Liver (tissue), 7 donors: ENCODE measurements at regions not wholly inside any gene's neighbourhood (a gene's known extent, or its start where the extent isn't known, plus 50 kb on each side); places are given as distances from the start of the nearest gene placed in this dataset.

Experiments
- DNase-seq: peaks from one replicate; pipeline ENCODE4 v3.0.0-alpha.2; 2017; ENCODE audit warnings: low spot score
- H3K27ac ChIP-seq, 2 donors: one replicate each; pipeline ENCODE4 v1.7.0; 2013; ENCODE audit warnings: inconsistent platforms in 2 of 2, low read length in 2 of 2, control low read depth in 1 of 2, low read depth in 1 of 2, mild to moderate bottlenecking in 1 of 2
- H3K27me3 ChIP-seq, 4 donors: one replicate each; pipeline versions ENCODE4 v1.6.1 to v1.7.0; 2013; ENCODE audit warnings: low read length in 3 of 4, inconsistent platforms in 1 of 4, mild to moderate bottlenecking in 1 of 4, moderate library complexity in 1 of 4; ENCODE audit not compliant: control insufficient read depth in 4 of 4, insufficient read depth in 4 of 4
- H3K36me3 ChIP-seq, 4 donors: one replicate each; pipeline versions ENCODE4 v1.6.1 to v1.7.0; 2013; ENCODE audit warnings: low read length in 3 of 4, mild to moderate bottlenecking in 3 of 4, low read depth in 1 of 4, moderate library complexity in 1 of 4; ENCODE audit not compliant: control insufficient read depth in 4 of 4, insufficient read depth in 3 of 4
- H3K4me1 ChIP-seq, 4 donors: one replicate each; pipeline versions ENCODE4 v1.6.1 to v1.7.0; 2013; ENCODE audit warnings: low read length in 3 of 4, mild to moderate bottlenecking in 3 of 4, moderate library complexity in 1 of 4; ENCODE audit not compliant: control insufficient read depth in 4 of 4, insufficient read depth in 4 of 4
- H3K4me3 ChIP-seq, 3 donors: one replicate each; pipeline versions ENCODE4 v1.6.1 to v1.7.0; 2013; ENCODE audit warnings: low read length in 3 of 3, control low read depth in 1 of 3, low read depth in 1 of 3, mild to moderate bottlenecking in 1 of 3
- H3K9ac ChIP-seq, 2 donors: one replicate each; pipeline ENCODE4 v1.7.0; 2013; ENCODE audit warnings: low read length in 2 of 2, mild to moderate bottlenecking in 2 of 2, moderate library complexity in 2 of 2, control low read depth in 1 of 2, low read depth in 1 of 2
- H3K9me3 ChIP-seq, 4 donors: one replicate each; pipeline versions ENCODE4 v1.6.1 to v1.7.0; 2013; ENCODE audit warnings: low read length in 3 of 4; ENCODE audit not compliant: control insufficient read depth in 4 of 4
- EGR1 ChIP-seq, 2 donors: IDR thresholded peaks; 2 replicates each; pipeline ENCODE4 v1.6.1; 2016 to 2018; ENCODE audit warnings: antibody characterized with exemption in 2 of 2, low read depth in 2 of 2
- FOXA1 ChIP-seq: IDR thresholded peaks from 2 replicates; pipeline ENCODE4 v1.6.1; 2016; ENCODE audit warnings: antibody characterized with exemption
- FOXA2 ChIP-seq: IDR thresholded peaks from 2 replicates; pipeline ENCODE4 v1.6.1; 2016; ENCODE audit warnings: antibody characterized with exemption
- GABPA ChIP-seq, 2 donors: IDR thresholded peaks in 1 of 2; conservative IDR thresholded peaks in 1 of 2; 2 replicates each; pipeline ENCODE4 v1.6.1; 2016; ENCODE audit warnings: antibody characterized with exemption in 2 of 2, mild to moderate bottlenecking in 1 of 2, moderate library complexity in 1 of 2
- HNF4A ChIP-seq, 2 donors: conservative IDR thresholded peaks; 2 replicates each; pipeline ENCODE4 v1.6.1; 2016; ENCODE audit warnings: antibody characterized with exemption in 2 of 2, mild to moderate bottlenecking in 2 of 2
- HNF4G ChIP-seq: IDR thresholded peaks from 2 replicates; pipeline ENCODE4 v1.6.1; 2016; ENCODE audit warnings: antibody characterized with exemption
- JUND ChIP-seq, 2 donors: IDR thresholded peaks; 2 replicates each; pipeline ENCODE4 v1.6.1; 2016; ENCODE audit warnings: antibody characterized with exemption in 2 of 2
- NR2F2 ChIP-seq: IDR thresholded peaks from 2 replicates; pipeline ENCODE4 v1.6.1; 2016; ENCODE audit warnings: antibody characterized with exemption
- RAD21 ChIP-seq, 2 donors: IDR thresholded peaks; 2 replicates each; pipeline ENCODE4 v1.6.1; 2016; ENCODE audit warnings: antibody characterized with exemption in 2 of 2, mild to moderate bottlenecking in 2 of 2
- RXRA ChIP-seq, 2 donors: IDR thresholded peaks; 2 replicates each; pipeline ENCODE4 v1.6.1; 2017 to 2018; ENCODE audit warnings: antibody characterized with exemption in 2 of 2, mild to moderate bottlenecking in 1 of 2
- SP1 ChIP-seq: IDR thresholded peaks from 2 replicates; pipeline ENCODE4 v1.6.1; 2018; ENCODE audit warnings: antibody characterized with exemption, mild to moderate bottlenecking
- TAF1 ChIP-seq: conservative IDR thresholded peaks from 2 replicates; pipeline ENCODE4 v1.6.1; 2016; ENCODE audit warnings: antibody characterized with exemption, mild to moderate bottlenecking
- YY1 ChIP-seq: IDR thresholded peaks from 2 replicates; pipeline ENCODE4 v1.6.1; 2016; ENCODE audit warnings: antibody characterized with exemption, mild to moderate bottlenecking
- WGBS: extraction: QIAGEN DNeasy Blood & Tissue Kit; methylation state at CpG from one replicate; pipeline ENCODE4 v1.1.7; 2013; 5-methylcytosine and 5-hydroxymethylcytosine counted together
- TF ChIP-seq, protein P1 (sequence below): IDR thresholded peaks from 2 replicates; pipeline ENCODE4 v1.6.1; 2016; ENCODE audit warnings: antibody characterized with exemption, mild to moderate bottlenecking
- TF ChIP-seq, protein P2 (sequence below): IDR thresholded peaks from 2 replicates; pipeline ENCODE4 v1.6.1; 2016; ENCODE audit warnings: antibody characterized with exemption
- TF ChIP-seq, protein P3 (sequence below): IDR thresholded peaks from 2 replicates; pipeline ENCODE4 v1.6.1; 2016; ENCODE audit warnings: antibody characterized with exemption
- donor health status: healthy.
- donor health status: healthy.
- donor health status: healthy.
- donor health status: healthy.

DNA sequence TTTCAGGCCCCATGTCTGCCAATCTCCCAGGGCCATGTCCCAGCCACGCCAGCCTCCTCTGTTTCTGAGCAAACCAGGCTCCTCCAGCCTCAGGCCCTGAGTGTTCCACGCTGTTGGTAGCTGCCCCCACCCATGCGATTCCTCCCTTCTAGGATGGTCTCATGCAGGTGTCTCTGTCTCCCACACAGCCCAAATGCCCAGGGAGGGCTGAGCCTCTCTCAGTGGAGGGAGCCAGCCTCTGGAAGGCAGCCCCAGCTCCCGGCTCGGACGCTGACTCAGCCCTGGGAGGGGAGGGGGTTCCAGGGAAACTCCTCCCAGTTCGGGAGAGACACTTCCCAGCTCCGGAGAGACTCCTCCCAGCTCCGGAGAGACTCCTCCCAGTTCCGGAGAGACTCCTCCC lies 122.9 kb upstream of the AFDN start:
- 92% methylated on average over 10 of the region's 10 CpGs for WGBS
- no peak for DNase-seq

DNA sequence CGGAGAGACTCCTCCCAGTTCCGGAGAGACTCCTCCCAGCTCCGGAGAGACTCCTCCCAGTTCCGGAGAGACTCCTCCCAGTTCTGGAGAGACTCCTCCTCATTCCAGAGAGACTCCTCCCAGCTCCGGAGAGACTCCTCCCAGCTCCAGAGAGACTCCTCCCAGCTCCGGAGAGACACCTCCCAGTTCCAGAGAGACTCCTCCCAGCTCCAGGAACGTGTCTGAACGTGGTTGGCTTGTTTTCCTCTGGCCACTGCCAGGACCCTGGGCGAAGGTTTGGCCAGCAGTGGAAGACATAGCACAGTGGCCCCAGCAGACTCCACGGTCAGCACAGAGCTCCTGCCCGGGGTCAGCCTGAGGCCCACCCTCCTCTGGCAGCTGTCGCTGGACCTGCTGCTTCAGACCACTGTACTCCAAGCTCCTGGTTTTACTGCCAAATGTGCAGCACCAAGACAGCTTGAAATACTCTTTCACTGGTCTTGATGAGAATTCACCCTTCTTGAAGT lies 122.3 kb upstream of the AFDN start:
- WGBS, result 78% methylated on average over 12 of the region's 12 CpGs
- H3K9ac ChIP-seq, result no peak overlapping the region
- no peak overlapping the region for H3K27ac ChIP-seq
- no peaks in the 10 kb centered on the region for H3K9me3 ChIP-seq
- no peaks in the 10 kb centered on the region for H3K36me3 ChIP-seq
- TF ChIP-seq, protein P1, sequence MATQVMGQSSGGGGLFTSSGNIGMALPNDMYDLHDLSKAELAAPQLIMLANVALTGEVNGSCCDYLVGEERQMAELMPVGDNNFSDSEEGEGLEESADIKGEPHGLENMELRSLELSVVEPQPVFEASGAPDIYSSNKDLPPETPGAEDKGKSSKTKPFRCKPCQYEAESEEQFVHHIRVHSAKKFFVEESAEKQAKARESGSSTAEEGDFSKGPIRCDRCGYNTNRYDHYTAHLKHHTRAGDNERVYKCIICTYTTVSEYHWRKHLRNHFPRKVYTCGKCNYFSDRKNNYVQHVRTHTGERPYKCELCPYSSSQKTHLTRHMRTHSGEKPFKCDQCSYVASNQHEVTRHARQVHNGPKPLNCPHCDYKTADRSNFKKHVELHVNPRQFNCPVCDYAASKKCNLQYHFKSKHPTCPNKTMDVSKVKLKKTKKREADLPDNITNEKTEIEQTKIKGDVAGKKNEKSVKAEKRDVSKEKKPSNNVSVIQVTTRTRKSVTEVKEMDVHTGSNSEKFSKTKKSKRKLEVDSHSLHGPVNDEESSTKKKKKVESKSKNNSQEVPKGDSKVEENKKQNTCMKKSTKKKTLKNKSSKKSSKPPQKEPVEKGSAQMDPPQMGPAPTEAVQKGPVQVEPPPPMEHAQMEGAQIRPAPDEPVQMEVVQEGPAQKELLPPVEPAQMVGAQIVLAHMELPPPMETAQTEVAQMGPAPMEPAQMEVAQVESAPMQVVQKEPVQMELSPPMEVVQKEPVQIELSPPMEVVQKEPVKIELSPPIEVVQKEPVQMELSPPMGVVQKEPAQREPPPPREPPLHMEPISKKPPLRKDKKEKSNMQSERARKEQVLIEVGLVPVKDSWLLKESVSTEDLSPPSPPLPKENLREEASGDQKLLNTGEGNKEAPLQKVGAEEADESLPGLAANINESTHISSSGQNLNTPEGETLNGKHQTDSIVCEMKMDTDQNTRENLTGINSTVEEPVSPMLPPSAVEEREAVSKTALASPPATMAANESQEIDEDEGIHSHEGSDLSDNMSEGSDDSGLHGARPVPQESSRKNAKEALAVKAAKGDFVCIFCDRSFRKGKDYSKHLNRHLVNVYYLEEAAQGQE, result no peak
- TF ChIP-seq FOXA1 (no peak), RAD21 (IDR thresholded peaks at IDR 0.05) (no peak), JUND (IDR thresholded peaks at IDR 0.05) (no peak), GABPA (IDR thresholded peaks at IDR 0.05 in 1 of 2, conservative IDR thresholded peaks at IDR 0.05 in 1 of 2) (no peak), RXRA (IDR thresholded peaks at IDR 0.05) (no peak), SP1 (no peak), TAF1 (no peak), YY1 (no peak), HNF4A (conservative IDR thresholded peaks at IDR 0.05) (no peak), HNF4G (no peak), NR2F2 (no peak), FOXA2 (no peak), EGR1 (IDR thresholded peaks at IDR 0.05; ENCODE audit: low read depth in 2 of 2) (no peak)
- TF ChIP-seq, protein P2, sequence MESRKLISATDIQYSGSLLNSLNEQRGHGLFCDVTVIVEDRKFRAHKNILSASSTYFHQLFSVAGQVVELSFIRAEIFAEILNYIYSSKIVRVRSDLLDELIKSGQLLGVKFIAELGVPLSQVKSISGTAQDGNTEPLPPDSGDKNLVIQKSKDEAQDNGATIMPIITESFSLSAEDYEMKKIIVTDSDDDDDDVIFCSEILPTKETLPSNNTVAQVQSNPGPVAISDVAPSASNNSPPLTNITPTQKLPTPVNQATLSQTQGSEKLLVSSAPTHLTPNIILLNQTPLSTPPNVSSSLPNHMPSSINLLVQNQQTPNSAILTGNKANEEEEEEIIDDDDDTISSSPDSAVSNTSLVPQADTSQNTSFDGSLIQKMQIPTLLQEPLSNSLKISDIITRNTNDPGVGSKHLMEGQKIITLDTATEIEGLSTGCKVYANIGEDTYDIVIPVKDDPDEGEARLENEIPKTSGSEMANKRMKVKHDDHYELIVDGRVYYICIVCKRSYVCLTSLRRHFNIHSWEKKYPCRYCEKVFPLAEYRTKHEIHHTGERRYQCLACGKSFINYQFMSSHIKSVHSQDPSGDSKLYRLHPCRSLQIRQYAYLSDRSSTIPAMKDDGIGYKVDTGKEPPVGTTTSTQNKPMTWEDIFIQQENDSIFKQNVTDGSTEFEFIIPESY, result no peak
- no peaks in the 10 kb centered on the region for H3K4me1 ChIP-seq
- H3K4me3 ChIP-seq, result no peak overlapping the region
- H3K27me3 ChIP-seq, result no peaks in the 10 kb centered on the region
- DNase-seq, result no peak

More for the DNA sequence above, 122.9 kb upstream of the AFDN start:
- TF ChIP-seq FOXA1 (no peak), JUND (IDR thresholded peaks at IDR 0.05) (no peak), YY1 (no peak), RAD21 (IDR thresholded peaks at IDR 0.05) (no peak)
- TF ChIP-seq, protein P2, result no peak
- TF ChIP-seq, protein P3, sequence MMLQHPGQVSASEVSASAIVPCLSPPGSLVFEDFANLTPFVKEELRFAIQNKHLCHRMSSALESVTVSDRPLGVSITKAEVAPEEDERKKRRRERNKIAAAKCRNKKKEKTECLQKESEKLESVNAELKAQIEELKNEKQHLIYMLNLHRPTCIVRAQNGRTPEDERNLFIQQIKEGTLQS, result no peak
- H3K27ac ChIP-seq, result no peak overlapping the region
- H3K9ac ChIP-seq, result no peak overlapping the region
- H3K4me1 ChIP-seq, result peaks cover 0 to 4% (median 1%) of the 10 kb centered on the region in 4 donors
- H3K9me3 ChIP-seq, result no peaks in the 10 kb centered on the region
- H3K36me3 ChIP-seq, result no peaks in the 10 kb centered on the region
- no peaks in the 10 kb centered on the region for H3K27me3 ChIP-seq
- no peak overlapping the region for H3K4me3 ChIP-seq
